Tibial artery (tissue), 4 donors: ENCODE measurements at regions not wholly inside any gene's neighbourhood (a gene's known extent, or its start where the extent isn't known, plus 50 kb on each side); places are given as distances from the start of the nearest gene placed in this dataset.

Experiments used
- DNase-seq, 2 donors: peaks; one replicate each; pipeline ENCODE4 v3.0.0-alpha.2; 2019
- H3K27ac ChIP-seq, 2 donors: fragments of 200-600 bp; sonication (generic) in 1 of 2; 1 replicate in 1 of 2; 2 replicates in 1 of 2; pipeline ENCODE4 v1.5.1; 2018 to 2019; ENCODE audit warnings: mild to moderate bottlenecking in 1 of 2
- H3K27me3 ChIP-seq, 2 donors: fragments of 200-600 bp; sonication (generic) in 1 of 2; one replicate each; pipeline versions ENCODE4 v1.5.1 to v1.6.0; 2016 to 2019
- H3K36me3 ChIP-seq, 3 donors: fragments of 200-600 bp; sonication (generic) in 2 of 3; one replicate each; pipeline ENCODE4 v1.5.1; 2016 to 2019; ENCODE audit warnings: mild to moderate bottlenecking in 2 of 3
- H3K4me1 ChIP-seq, 4 donors: fragments of 200-600 bp; sonication (generic) in 2 of 4; 1 replicate in 3 of 4; 2 replicates in 1 of 4; pipeline ENCODE4 v1.5.1; 2016 to 2019
- H3K4me3 ChIP-seq, 2 donors: fragments of 200-600 bp; sonication (generic) in 1 of 2; 1 replicate in 1 of 2; 2 replicates in 1 of 2; pipeline ENCODE4 v1.5.1; 2018 to 2019; ENCODE audit warnings: mild to moderate bottlenecking in 2 of 2
- H3K9me3 ChIP-seq, 3 donors: fragments of 200-600 bp; sonication (generic) in 1 of 3; one replicate each; pipeline ENCODE4 v1.5.1; 2016 to 2019
- CTCF ChIP-seq, 2 experiments: fragments of 200-600 bp in 1 of 2; fragments of 450-650 bp in 1 of 2; IDR thresholded peaks; one replicate each; pipeline ENCODE4 v1.5.1; 2017 to 2019; ENCODE audit warnings: antibody characterized with exemption in 2 of 2, mild to moderate bottlenecking in 1 of 2, moderate library complexity in 1 of 2
- intact Hi-C: fragments of 100-400 bp; cut with DNase I; formaldehyde crosslinking; loops from one replicate; pipeline ENCODE4 v1.15.0; 2023; ENCODE audit warnings: low total_unique reads

- no peak for TF ChIP-seq CTCF (IDR thresholded peaks at IDR 0.05)
- no peak for DNase-seq
- H3K4me1 ChIP-seq: no peaks in the 10 kb centered on the region
- no peak overlapping the region for H3K4me3 ChIP-seq
- no peaks in the 10 kb centered on the region for H3K36me3 ChIP-seq
- intact Hi-C loops: no loop called here
- no peak overlapping the region for H3K27ac ChIP-seq
- H3K9me3 ChIP-seq: no peaks in the 10 kb centered on the region
- no peaks in the 10 kb centered on the region for H3K27me3 ChIP-seq
Measured at GRCh38 chr3:112765531-112765930, 81.1 kb downstream of the CD200R1L start.

DNA sequence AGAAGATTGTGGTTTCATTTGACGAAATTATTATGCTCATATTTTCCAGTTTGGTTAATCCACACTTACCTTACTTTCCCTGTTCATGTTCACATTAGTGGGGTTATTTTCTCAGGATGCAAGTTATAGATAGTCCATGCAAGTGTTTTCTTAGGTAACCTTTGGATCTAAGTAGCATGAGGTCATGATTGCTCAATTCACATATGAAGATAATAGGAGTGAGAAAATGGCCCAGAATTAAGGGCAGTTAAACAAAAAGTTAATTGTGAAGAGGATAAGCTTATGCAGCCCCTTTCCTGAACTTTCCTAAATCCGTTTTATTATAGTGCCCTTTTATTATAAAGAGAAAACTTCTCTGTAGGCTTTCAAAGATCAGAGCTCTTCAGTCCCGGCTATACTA is 83.4 kb downstream of the CD200R1L start:
- Histone ChIP-seq H3K36me3 (no peaks in the 10 kb centered on the region), H3K27ac (no peak overlapping the region), H3K4me3 (no peak overlapping the region), H3K4me1 (no peaks in the 10 kb centered on the region), H3K27me3 (no peaks in the 10 kb centered on the region), H3K9me3 (no peaks in the 10 kb centered on the region)
- no peak for DNase-seq
- TF ChIP-seq CTCF (IDR thresholded peaks at IDR 0.05): no peak
- intact Hi-C loops: no loop called here

DNA sequence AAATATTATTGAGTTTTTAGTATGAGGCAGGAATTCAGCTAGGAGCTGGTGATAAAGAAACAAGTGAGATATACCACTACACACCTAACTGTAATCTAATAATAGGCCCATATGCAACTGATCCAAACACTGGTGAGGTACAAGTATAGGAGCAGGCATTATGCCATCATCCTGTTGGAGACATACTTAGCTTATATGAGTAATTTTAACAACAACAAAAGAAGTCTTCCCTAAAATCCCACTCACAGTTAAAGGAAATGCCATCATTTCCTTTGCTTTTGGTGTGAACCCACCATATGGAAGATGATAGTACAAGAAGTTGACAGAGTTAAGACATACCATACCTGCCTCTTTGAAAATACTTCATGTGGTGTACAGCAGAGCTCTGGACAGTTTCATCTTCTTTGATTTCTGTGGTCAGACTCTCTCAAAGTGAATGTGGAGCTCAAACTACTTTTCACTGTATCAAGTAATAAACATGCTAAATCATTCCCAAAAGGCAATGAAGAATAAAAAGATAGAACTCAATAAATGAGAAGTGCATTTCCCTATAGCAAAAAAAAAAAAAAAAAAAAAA is 85.5 kb downstream of the CD200R1L start:
- intact Hi-C loops: no loop called here
- Histone ChIP-seq H3K27me3 (no peaks in the 10 kb centered on the region), H3K9me3 (no peaks in the 10 kb centered on the region), H3K36me3 (no peaks in the 10 kb centered on the region), H3K27ac (no peak overlapping the region), H3K4me3 (no peak overlapping the region), H3K4me1 (no peaks in the 10 kb centered on the region)
- no peak for DNase-seq
- TF ChIP-seq CTCF (IDR thresholded peaks at IDR 0.05): no peak

DNA sequence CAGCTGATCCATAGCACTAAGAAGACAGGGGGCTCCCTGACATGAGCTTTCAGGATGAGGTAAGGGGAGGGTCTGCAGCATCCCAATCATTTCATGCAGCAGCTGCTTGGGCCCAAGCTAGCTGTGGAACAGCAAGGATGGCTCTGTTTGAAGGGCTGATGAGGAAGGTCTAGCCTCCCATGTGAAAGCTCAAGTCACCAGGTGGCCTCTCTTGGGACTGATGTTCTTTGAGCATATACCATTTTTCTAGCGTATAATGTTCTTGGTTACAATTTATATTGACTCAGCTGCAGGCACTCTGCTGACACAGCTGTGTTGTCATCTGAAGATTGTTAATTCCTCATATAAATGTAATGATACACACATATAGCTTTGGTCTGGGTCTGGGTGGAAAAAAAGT is 87.0 kb downstream of the CD200R1L start:
- DNase-seq: no peak
- Histone ChIP-seq H3K4me3 (no peak overlapping the region), H3K27ac (no peak overlapping the region), H3K4me1 (no peaks in the 10 kb centered on the region), H3K36me3 (no peaks in the 10 kb centered on the region), H3K27me3 (no peaks in the 10 kb centered on the region), H3K9me3 (no peaks in the 10 kb centered on the region)
- TF ChIP-seq CTCF (IDR thresholded peaks at IDR 0.05): no peak
- intact Hi-C loops: no loop called here

- Histone ChIP-seq H3K27ac (no peak overlapping the region), H3K4me1 (no peaks in the 10 kb centered on the region), H3K9me3 (no peaks in the 10 kb centered on the region), H3K36me3 (no peaks in the 10 kb centered on the region), H3K4me3 (no peak overlapping the region), H3K27me3 (no peaks in the 10 kb centered on the region)
- intact Hi-C loops: no loop called here
- no peak for TF ChIP-seq CTCF (IDR thresholded peaks at IDR 0.05)
- DNase-seq: no peak
Measured at GRCh38 chr3:112759210-112759609, 87.5 kb downstream of the CD200R1L start.

GRCh38 chr3:112757197-112757596 is 89.5 kb downstream of the CD200R1L start:
- H3K36me3 ChIP-seq: no peaks in the 10 kb centered on the region
- intact Hi-C loops: no loop called here
- TF ChIP-seq CTCF (IDR thresholded peaks at IDR 0.05): no peak
- no peak overlapping the region for H3K27ac ChIP-seq
- DNase-seq: no peak
- H3K4me3 ChIP-seq: no peak overlapping the region
- no peaks in the 10 kb centered on the region for H3K4me1 ChIP-seq
- no peaks in the 10 kb centered on the region for H3K27me3 ChIP-seq
- H3K9me3 ChIP-seq: no peaks in the 10 kb centered on the region
